ENCODE measurements at regions not wholly inside any gene's neighbourhood (a gene's known extent, or its start where the extent isn't known, plus 50 kb on each side); places are given as distances from the start of the nearest gene placed in this dataset.

GRCh38 chr2:43028188-43028587, 198.2 kb downstream of the ZFP36L2 start:
- Histone ChIP-seq H3K27ac (no peak overlapping the region), H3K4me1 (peaks cover 0 to 8% of the 10 kb centered on the region in 2 donors), H3K27me3 (no peaks in the 10 kb centered on the region), H3K4me3 (no peak overlapping the region), H3K9me3 (no peaks in the 10 kb centered on the region), H3K36me3 (no peaks in the 10 kb centered on the region)
- intact Hi-C loops (cut with DNase I), result loop anchor here (5.0 kb wide), 1 partner anchor 104 kb away; no protein-coding TSS in a partner anchor
- no peak for DNase-seq (ENCODE audit: low spot score in 2 of 2)
- TF ChIP-seq, protein P1, sequence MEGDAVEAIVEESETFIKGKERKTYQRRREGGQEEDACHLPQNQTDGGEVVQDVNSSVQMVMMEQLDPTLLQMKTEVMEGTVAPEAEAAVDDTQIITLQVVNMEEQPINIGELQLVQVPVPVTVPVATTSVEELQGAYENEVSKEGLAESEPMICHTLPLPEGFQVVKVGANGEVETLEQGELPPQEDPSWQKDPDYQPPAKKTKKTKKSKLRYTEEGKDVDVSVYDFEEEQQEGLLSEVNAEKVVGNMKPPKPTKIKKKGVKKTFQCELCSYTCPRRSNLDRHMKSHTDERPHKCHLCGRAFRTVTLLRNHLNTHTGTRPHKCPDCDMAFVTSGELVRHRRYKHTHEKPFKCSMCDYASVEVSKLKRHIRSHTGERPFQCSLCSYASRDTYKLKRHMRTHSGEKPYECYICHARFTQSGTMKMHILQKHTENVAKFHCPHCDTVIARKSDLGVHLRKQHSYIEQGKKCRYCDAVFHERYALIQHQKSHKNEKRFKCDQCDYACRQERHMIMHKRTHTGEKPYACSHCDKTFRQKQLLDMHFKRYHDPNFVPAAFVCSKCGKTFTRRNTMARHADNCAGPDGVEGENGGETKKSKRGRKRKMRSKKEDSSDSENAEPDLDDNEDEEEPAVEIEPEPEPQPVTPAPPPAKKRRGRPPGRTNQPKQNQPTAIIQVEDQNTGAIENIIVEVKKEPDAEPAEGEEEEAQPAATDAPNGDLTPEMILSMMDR (IDR thresholded peaks at IDR 0.05), result no peak

DNA sequence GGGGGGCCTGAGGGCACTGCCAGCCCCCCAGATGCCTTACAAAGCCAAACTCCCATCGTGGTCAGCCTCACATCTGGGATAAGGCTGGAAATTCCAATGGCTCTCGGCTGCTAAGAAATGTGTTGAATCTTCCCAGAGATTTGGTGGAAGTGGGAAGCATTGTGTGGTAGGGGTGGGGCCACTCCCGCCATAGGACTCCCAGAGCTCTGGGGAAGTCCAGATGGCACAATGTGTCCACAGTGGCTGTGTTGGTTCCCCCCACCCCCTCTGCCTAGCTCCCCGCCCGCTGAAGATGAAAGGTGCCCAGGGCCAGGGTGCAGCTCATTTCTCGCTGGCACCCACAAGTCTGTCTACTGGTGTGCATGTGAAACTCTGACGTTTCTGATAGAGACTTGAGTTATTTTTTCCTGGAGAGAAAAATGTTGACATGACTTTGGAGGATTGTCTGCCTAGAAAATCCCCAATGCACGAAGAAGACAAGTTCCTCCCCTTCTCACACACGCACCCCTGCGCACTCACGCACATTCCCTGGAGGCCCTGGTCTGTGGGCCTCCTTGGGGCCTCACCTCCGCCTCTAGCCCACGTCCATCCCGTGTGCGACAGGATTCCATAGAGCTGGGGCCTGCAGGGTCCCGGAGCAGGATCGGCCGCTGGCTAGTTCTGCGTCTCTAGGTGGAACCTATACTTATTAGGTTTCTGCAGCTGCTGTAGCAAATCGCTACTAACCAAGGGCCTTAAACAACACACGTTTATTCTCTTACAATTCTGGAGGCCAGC, 199.1 kb downstream of the ZFP36L2 start:
- Histone ChIP-seq H3K4me1 (peaks cover 0 to 7% of the 10 kb centered on the region in 2 donors), H3K9me3 (no peaks in the 10 kb centered on the region), H3K36me3 (no peaks in the 10 kb centered on the region), H3K27me3 (no peaks in the 10 kb centered on the region), H3K27ac (no peak overlapping the region), H3K4me3 (no peak overlapping the region)
- TF ChIP-seq, protein P1 (IDR thresholded peaks at IDR 0.05), result no peak
- intact Hi-C loops (cut with DNase I), result loop anchor here (5.0 kb wide), 1 partner anchor 105 kb away; no protein-coding TSS in a partner anchor
- no peak for DNase-seq (ENCODE audit: low spot score in 2 of 2)

- no peaks in the 10 kb centered on the region for H3K27me3 ChIP-seq
- H3K27ac ChIP-seq, result no peak overlapping the region
- H3K36me3 ChIP-seq, result no peaks in the 10 kb centered on the region
- H3K9me3 ChIP-seq, result peaks cover 0 to 5% of the 10 kb centered on the region in 2 donors
- no peak for DNase-seq (ENCODE audit: low spot score in 2 of 2)
- intact Hi-C loops (cut with DNase I), result loop anchor here (5.0 kb wide), 1 partner anchor 106 kb away; no protein-coding TSS in a partner anchor
- no peak overlapping the region for H3K4me3 ChIP-seq
- peaks cover 0 to 2% of the 10 kb centered on the region in 2 donors for H3K4me1 ChIP-seq
- TF ChIP-seq, protein P1 (IDR thresholded peaks at IDR 0.05), result no peak
Observed at GRCh38 chr2:43026426-43027096, 199.8 kb downstream of the ZFP36L2 start.

DNA sequence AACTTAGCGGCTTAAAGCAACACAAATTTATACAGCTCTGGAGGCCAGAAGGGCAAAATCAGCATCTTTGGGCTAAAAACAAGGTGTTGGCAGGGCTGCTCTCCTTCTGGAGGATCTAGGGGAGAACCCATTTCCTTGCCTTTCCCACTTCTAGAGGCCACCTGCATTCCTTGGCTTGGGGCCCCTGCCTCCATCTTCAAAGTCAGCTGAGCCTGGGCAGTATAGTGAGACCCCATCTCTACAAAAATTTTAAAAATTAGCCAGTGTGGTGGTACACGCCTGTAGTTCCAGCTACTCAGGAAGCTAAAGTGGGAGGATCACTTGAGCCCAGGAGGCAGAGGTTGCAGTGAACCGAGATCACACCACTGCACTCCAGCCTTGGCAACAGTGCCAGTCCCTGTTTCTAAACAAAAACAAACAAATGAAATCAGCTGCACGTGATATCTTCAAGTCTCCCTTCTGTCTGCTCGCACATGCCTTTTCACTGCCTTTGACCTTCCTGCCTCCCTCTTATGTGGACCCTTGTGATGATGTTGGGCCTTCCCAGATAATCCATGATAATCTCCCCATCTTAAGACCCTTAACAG, 200.6 kb downstream of the ZFP36L2 start:
- H3K27ac ChIP-seq, result peak overlapping the region; percentile 19 to 42
- H3K9me3 ChIP-seq, result peaks cover 0 to 5% of the 10 kb centered on the region in 2 donors
- H3K27me3 ChIP-seq, result no peaks in the 10 kb centered on the region
- DNase-seq (ENCODE audit: low spot score in 2 of 2), result no peak
- TF ChIP-seq, protein P1 (IDR thresholded peaks at IDR 0.05), result no peak
- H3K4me1 ChIP-seq, result no peaks in the 10 kb centered on the region
- H3K36me3 ChIP-seq, result no peaks in the 10 kb centered on the region
- intact Hi-C loops (cut with DNase I), result loop anchor here (2.0 to 5.0 kb wide), 2 partner anchors 106 to 201 kb away; partner anchors contain the start of gene ZFP36L2
- no peak overlapping the region for H3K4me3 ChIP-seq

- H3K27ac ChIP-seq, result no peak overlapping the region
- intact Hi-C loops (cut with DNase I), result loop anchor here (1.0 to 5.0 kb wide), 6 partner anchors 47 to 518 kb away; partner anchors contain the start of gene ZFP36L2
- no peaks in the 10 kb centered on the region for H3K4me1 ChIP-seq
- H3K27me3 ChIP-seq, result no peaks in the 10 kb centered on the region
- H3K9me3 ChIP-seq, result peaks cover 0 to 5% of the 10 kb centered on the region in 2 donors
- no peak overlapping the region for H3K4me3 ChIP-seq
- H3K36me3 ChIP-seq, result no peaks in the 10 kb centered on the region
- DNase-seq (ENCODE audit: low spot score in 2 of 2), result peak; percentile 33 to 80
- TF ChIP-seq, protein P1 (IDR thresholded peaks at IDR 0.05), result peak; percentile 84 to 93 (median 89)
Observed at GRCh38 chr2:43024515-43025011, 201.8 kb downstream of the ZFP36L2 start.

All from ascending aorta (tissue), 2 donors.